HG03469 (cell line): ENCODE measurements at regions not wholly inside any gene's neighbourhood (a gene's known extent, or its start where the extent isn't known, plus 50 kb on each side); places are given as distances from the start of the nearest gene placed in this dataset.

Experiments
- ATAC-seq: cut with Tn5 transposase; IDR thresholded peaks from one replicate; pipeline ENCODE4 v1.9.1; 2021; ENCODE audit warnings: mild to moderate bottlenecking, moderate library complexity, moderate number of reproducible peaks; ENCODE audit not compliant: unreplicated experiment

DNA sequence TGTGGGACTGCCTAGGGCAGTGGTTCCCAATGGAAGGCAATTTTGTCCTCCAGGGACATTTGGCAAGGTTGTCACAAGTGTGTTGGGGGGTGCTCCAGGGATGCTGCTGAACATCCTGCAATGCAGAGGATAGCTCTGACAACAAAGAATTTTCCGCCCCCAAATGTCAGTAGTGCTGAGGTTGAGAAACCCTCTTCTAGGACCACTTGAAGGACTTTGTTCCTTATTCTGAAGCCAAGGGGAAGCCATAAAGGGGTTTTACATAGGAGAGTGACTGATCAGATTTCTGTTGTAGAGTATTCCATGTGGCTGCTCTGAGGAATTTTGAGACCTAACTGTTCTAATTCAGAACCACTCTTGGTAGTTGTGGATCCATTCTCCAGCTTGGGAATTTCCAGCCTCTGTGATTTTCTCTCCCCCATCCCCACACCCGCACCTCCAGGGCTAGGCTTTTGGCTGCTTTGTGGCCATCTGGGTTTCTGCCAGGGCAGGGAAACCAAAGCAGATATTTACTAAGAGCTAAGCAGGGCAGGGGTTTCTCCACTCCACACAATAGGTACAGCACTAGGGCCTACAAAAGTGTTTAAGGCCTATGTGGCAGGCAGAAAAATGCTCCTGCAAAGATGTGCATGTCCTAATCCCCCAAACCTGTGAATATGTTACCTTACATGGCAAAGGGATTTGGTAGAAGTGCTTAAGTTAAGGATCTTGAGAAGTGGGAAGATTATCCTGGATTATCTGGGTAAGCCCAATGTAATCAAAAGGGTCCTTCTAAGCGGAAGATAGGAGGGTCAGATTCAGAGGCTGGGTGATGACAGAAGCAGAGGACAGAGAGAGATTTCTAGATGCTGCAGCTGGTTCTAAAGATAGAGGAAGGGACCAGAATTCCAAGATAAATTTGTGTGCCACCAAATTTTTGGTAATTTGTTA lies 135.4 kb downstream of the TMEM17 start:
- no peak for ATAC-seq

- ATAC-seq = no peak
Measured at GRCh38 chr2:62369541-62370202, 136.3 kb downstream of the TMEM17 start.

DNA sequence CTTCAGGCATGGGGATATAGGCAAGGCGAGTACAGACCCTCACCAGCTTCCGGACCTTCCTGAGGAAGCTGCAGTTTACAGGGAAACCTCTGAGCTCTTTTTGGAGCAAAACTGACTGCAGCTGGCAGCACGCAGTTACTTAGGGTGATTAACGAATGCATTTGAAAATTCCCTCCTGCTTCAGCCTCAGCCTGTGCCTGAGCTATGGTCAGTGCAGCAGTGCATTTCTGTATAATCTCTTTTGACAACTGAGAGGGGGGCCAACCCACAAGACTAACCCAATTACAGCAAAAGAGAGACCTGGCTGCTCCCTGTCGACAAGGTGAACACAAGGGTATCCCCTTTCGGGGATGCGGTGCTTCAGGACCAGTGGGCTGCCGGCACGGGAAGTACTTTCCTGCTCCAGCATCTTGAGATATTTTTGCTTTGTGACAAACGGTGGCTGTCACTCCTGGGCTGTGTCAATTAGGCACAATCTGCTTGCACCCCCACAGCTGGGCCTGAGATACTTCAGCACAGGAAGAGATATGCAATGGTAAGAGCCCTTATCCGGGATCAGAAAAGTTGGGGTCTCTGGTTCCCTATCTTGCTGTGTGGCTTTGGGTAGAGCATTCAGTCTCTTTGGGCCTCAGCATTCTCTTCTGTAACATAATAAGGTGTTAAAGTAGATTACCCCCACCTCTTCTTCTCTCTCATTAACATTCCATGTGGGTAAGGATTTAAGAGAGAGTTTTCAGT lies 141.0 kb downstream of the TMEM17 start:
- ATAC-seq = no peak

DNA sequence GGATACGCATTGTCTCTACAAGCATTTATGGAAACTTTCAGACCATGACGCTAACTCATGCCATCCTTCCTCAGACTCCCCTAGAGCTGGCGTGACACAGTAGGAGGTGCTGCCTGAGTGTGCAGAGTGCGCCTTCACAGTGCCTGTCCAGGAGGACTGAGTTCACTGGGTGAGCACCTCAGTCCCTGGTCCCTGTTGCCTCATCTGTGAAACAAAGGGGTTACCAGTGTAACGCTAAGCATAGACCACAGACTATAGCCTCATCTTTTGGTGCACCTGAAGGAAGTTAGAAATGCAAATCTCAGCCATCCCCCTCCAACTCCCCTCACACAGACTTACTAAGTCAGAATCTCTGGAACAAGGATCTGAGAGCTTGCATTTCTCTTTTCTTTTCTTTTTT lies 142.8 kb downstream of the TMEM17 start:
- ATAC-seq = peak; percentile 60

GRCh38 chr2:62362561-62362960 lies 143.4 kb downstream of the TMEM17 start:
- ATAC-seq = no peak

- no peak for ATAC-seq
Measured at GRCh38 chr2:62361964-62362363, 144.0 kb downstream of the TMEM17 start.

GRCh38 chr2:62354771-62355561 lies 151.0 kb downstream of the TMEM17 start:
- no peak for ATAC-seq

- no peak for ATAC-seq
Measured at GRCh38 chr2:62352031-62352430, 154.0 kb downstream of the TMEM17 start.

GRCh38 chr2:62349788-62350187 lies 153.9 kb downstream of the B3GNT2 start:
- no peak for ATAC-seq

- ATAC-seq = no peak
Measured at GRCh38 chr2:62348700-62349099, 152.8 kb downstream of the B3GNT2 start.

DNA sequence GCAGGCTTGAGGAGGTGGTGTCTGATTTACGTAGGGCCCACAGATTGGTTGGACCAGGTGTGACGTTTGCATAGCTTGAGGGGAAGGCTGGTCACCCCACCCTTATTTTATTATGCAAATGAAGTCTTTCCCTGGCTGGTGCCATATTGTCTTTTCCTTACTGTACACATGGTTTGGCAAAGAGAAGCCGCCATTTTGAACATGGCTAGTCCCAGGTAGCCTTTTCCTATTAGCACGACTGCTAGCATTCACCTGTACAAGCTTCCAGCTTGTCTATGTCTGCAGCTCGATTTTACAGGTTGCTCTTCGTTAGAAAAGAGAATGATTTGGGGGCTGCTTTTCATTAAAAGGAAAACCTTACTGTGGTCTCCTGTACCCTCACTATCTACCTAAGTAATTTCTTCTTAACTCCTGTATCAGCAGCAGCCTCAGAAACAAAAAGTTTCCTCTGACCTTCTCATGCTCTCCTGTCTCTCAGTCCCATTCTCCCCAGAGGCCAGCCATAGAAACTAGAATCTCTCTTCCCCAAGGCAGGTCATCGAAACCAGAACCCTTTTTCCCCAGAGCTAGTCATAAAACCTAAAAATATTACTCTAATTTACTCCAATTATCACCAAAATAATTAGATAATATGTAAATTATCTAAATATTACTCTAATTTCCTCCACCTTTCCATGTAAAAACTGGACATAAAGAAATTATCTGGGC lies 151.8 kb downstream of the B3GNT2 start:
- no peak for ATAC-seq

DNA sequence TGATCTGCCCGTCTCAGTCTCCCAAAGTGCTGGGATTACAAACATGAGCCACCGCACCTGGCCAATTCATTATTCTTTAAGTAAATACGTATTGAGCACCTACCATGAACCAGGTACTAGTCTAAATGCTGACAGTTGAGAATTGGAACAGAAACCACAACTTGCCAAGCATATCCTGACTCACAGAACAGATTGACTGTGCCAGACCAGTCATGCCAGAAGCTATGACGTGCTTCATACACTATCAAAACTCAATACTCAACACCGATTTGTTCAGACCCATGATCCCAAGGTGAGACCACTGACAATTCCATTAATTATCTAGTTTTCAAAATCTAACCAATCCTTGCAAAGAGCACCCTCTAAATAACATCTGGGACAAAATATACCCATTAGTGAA lies 148.6 kb downstream of the B3GNT2 start:
- peak; percentile 69 for ATAC-seq

DNA sequence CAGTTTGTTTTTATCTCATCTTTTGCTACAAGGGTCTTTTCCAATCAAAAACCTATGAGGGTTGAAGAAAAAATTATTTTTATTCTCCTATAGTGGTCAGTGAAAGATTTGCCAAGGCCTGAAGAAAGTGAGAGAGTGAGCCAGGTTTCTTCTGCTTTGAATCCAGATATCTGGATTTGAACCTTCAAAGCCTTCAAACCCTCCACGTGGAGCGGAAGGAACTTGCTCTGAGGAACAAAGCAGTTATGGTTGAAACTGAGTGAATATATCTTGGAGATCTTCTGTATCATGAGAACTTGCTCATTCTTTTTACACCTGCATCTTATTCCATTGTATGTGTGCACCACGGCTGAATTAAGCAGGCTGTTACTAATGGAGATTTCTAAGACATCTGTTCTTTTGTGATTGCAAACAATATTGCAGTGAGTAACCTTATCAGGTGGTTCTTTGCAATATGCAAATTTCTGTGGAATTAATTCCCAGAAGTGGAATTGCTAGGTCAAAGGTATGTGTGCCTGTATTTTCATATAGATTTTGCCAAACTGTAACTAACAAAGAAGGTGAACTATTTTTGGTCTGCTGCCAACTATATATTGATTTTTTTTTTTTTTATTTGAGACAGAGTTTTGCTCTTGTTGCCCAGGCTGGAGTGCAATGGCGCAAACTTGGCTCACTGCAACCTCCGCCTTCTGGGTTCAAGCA lies 147.9 kb downstream of the B3GNT2 start:
- ATAC-seq = no peak

DNA sequence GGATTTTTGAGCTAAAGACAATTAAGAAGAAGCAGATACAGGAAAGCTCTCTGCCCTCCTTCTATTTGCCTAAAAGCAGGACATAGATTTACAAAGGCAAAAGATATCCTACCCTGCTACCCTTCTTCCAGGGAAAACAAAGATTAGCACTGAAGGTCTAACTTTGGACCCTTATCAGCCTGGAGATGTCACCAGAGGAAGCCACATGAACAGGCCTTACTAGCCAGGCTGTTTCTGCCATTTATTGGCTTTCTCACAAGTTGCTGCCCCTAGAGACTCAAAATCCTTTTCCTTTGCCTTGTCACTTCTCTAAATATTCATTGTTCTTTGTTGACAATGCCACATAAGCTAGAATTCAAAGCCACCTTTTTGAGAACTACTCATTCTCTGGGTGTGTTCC lies 147.3 kb downstream of the B3GNT2 start:
- no peak for ATAC-seq

- no peak for ATAC-seq
Measured at GRCh38 chr2:62340994-62341484, 145.1 kb downstream of the B3GNT2 start.

GRCh38 chr2:62339837-62340236 lies 143.9 kb downstream of the B3GNT2 start:
- no peak for ATAC-seq

GRCh38 chr2:62339413-62339812 lies 143.5 kb downstream of the B3GNT2 start:
- no peak for ATAC-seq

DNA sequence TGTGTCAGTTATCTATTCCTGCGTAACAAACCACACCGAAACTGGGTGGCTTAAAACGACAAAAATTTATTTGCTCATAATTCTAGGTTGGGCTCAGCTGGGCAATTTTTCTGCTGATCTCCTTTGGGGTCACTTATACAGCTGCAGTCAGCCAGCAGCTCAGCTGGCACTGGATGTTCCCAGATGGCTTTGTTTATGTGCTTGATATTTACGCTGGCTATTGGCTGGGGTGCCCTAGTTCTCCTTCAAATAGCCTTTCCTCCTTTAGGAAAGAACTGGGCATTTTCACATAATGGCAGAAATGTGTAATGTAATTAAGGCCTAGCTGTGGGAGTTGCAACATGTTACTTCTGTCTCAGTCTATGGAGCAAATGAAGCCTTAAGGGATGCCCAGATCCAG lies 142.2 kb downstream of the B3GNT2 start:
- no peak for ATAC-seq

DNA sequence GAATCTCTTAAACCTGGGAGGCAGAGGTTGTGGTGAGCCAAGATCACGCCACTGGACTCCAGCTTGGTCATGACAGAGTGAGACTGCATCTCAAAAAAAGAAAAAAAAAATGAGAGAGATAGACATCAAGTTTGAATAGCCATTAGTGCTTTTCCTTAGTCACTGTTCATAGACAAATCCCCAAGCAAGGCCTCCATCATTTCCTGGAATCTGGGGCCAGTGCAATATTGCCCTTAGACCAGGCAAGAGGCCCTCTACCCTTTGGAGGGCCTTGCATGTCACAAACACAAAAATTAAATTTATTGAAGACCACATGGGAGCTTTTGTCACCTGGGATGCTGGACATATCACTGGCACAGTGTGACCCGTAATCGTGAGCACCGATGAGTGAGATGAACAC lies 141.5 kb downstream of the B3GNT2 start:
- ATAC-seq = no peak
